ENCODE measurements at regions not wholly inside any gene's neighbourhood (a gene's known extent, or its start where the extent isn't known, plus 50 kb on each side); places are given as distances from the start of the nearest gene placed in this dataset.

DNA sequence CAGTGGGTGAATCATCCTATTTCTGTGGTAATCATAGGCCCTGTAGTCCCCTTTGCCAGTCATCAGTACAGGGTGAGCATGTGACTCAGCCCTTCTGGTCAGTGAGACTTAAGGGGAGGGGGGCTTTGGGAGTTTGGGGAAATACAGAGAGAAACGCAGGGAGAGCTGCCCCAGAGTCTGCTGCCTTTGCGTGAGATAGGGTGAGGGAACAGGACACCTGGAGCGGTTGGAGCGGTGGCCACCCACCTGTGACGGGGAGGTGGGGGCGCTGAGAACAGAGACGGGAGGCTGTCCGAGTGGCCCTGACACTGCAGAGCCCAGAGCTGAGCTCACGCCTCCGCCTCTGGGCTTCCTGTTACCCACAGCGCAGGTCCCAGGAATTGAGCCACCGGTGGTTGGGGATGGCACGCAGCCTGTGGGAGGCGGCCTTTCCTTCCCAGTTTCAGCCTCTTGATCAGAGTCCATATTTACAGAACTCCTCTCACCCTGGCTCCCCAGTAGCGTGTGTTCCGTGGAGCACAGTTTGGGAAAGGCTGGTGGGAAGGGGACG, 92.0 kb upstream of the ERCC6L2 start (continued):
- TF ChIP-seq HOXA9 (CRISPR knock-in tag; IDR thresholded peaks at IDR 0.05; ENCODE audit: borderline replicate concordance) = no peak
- TF ChIP-seq FOSL2 (CRISPR knock-in tag; IDR thresholded peaks at IDR 0.05) = 0 out of 2 replicates have a peak, but pooled peaks have one; percentile 6
- TF ChIP-seq ZNF225 (CRISPR knock-in tag; IDR thresholded peaks at IDR 0.05) = no peak
- TF ChIP-seq MYC (CRISPR knock-in tag; IDR thresholded peaks at IDR 0.05; ENCODE audit: borderline replicate concordance) = peak; percentile 30; the same call in 1 of the 2 replicates
- TF ChIP-seq ZNF788 (CRISPR knock-in tag; IDR thresholded peaks at IDR 0.05; ENCODE audit: borderline replicate concordance) = no peak
- TF ChIP-seq HMG20B (CRISPR knock-in tag; conservative IDR thresholded peaks at IDR 0.05) = no peak
- TF ChIP-seq, protein P1, sequence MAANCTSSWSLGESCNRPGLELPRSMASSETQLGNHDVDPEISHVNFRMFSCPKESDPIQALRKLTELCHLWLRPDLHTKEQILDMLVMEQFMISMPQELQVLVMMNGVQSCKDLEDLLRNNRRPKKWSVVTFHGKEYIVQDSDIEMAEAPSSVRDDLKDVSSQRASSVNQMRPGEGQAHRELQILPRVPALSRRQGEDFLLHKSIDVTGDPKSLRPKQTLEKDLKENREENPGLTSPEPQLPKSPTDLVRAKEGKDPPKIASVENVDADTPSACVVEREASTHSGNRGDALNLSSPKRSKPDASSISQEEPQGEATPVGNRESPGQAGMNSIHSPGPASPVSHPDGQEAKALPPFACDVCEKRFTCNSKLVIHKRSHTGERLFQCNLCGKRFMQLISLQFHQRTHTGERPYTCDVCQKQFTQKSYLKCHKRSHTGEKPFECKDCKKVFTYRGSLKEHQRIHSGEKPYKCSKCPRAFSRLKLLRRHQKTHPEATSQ (CRISPR knock-in tag; IDR thresholded peaks at IDR 0.05; ENCODE audit: borderline replicate concordance) = no peak
- peak; percentile 33; the same call in 1 of the 2 replicates for TF ChIP-seq HMG20A (CRISPR knock-in tag; IDR thresholded peaks at IDR 0.05; ENCODE audit: borderline replicate concordance)
- TF ChIP-seq SOX5 (CRISPR knock-in tag; IDR thresholded peaks at IDR 0.05; ENCODE audit: borderline replicate concordance) = no peak; the same call in 1 of the 2 replicates
- TF ChIP-seq RXRA (CRISPR knock-in tag; IDR thresholded peaks at IDR 0.05) = peak; percentile 41; the same call in 1 of the 2 replicates
- no peak for TF ChIP-seq NFIC (IDR thresholded peaks at IDR 0.05; ENCODE audit: low read length)
- TF ChIP-seq, protein P2, sequence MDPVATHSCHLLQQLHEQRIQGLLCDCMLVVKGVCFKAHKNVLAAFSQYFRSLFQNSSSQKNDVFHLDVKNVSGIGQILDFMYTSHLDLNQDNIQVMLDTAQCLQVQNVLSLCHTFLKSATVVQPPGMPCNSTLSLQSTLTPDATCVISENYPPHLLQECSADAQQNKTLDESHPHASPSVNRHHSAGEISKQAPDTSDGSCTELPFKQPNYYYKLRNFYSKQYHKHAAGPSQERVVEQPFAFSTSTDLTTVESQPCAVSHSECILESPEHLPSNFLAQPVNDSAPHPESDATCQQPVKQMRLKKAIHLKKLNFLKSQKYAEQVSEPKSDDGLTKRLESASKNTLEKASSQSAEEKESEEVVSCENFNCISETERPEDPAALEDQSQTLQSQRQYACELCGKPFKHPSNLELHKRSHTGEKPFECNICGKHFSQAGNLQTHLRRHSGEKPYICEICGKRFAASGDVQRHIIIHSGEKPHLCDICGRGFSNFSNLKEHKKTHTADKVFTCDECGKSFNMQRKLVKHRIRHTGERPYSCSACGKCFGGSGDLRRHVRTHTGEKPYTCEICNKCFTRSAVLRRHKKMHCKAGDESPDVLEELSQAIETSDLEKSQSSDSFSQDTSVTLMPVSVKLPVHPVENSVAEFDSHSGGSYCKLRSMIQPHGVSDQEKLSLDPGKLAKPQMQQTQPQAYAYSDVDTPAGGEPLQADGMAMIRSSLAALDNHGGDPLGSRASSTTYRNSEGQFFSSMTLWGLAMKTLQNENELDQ (CRISPR knock-in tag; IDR thresholded peaks at IDR 0.05; ENCODE audit: borderline replicate concordance) = no peak
- TF ChIP-seq ZNF772 (CRISPR knock-in tag; IDR thresholded peaks at IDR 0.05) = no peak
- TF ChIP-seq ZSCAN20 (CRISPR knock-in tag; IDR thresholded peaks at IDR 0.05; ENCODE audit: borderline replicate concordance) = no peak
- TF ChIP-seq RBAK (CRISPR knock-in tag; IDR thresholded peaks at IDR 0.05) = no peak
- TF ChIP-seq ZNF292 (CRISPR knock-in tag; IDR thresholded peaks at IDR 0.05; ENCODE audit: borderline replicate concordance, low read depth) = no peak
- TF ChIP-seq AHR (CRISPR knock-in tag; IDR thresholded peaks at IDR 0.05) = no peak
- no peak for TF ChIP-seq ZNF296 (CRISPR knock-in tag; conservative IDR thresholded peaks at IDR 0.05)
- no peak for TF ChIP-seq ZNF713 (CRISPR knock-in tag; IDR thresholded peaks at IDR 0.05)
- peak; percentile 36; the same call in 1 of the 2 replicates for TF ChIP-seq ETV5 (CRISPR knock-in tag; IDR thresholded peaks at IDR 0.05; ENCODE audit: borderline replicate concordance)
- TF ChIP-seq ATF7-NPFF (CRISPR knock-in tag; IDR thresholded peaks at IDR 0.05; ENCODE audit: low read depth) = no peak
- TF ChIP-seq ZSCAN29 (CRISPR knock-in tag; conservative IDR thresholded peaks at IDR 0.05) = no peak
- no peak for TF ChIP-seq AGO1 (IDR thresholded peaks at IDR 0.05; ENCODE audit: low read depth, low read length, poor library complexity, severe bottlenecking)
- TF ChIP-seq SOX13 (IDR thresholded peaks at IDR 0.05) = no peak
- peak in 1 of 2 experiments; percentile 23; a peak in 1 of 4 replicates for TF ChIP-seq SOX13 (CRISPR knock-in tag; conservative IDR thresholded peaks at IDR 0.05 in 1 of 2, IDR thresholded peaks at IDR 0.05 in 1 of 2)
- no peak for TF ChIP-seq ZNF878 (CRISPR knock-in tag; IDR thresholded peaks at IDR 0.05)
- no peak for TF ChIP-seq TAF15 (IDR thresholded peaks at IDR 0.05; ENCODE audit: low read depth, low read length, poor library complexity, severe bottlenecking)
- TF ChIP-seq ZNF24 (IDR thresholded peaks at IDR 0.05) = no peak
- no peak for TF ChIP-seq ZNF550 (CRISPR knock-in tag; IDR thresholded peaks at IDR 0.05; ENCODE audit: borderline replicate concordance)
- TF ChIP-seq NR2F1 (CRISPR knock-in tag; IDR thresholded peaks at IDR 0.05) = no peak

Data from HepG2 (cell line).